HCT116 (cell line): ENCODE measurements at regions not wholly inside any gene's neighbourhood (a gene's known extent, or its start where the extent isn't known, plus 50 kb on each side); places are given as distances from the start of the nearest gene placed in this dataset.

Source experiments
- ATAC-seq: fragments of 200-7000 bp; cut with Tn5 transposase; 2 replicates; pipeline ENCODE4 v1.9.1; 2020; ENCODE audit warnings: mild to moderate bottlenecking, moderate library complexity
- BruUV-seq: library from RNA; stranded (reverse); fragments of 400-500 nt; replicated peaks from 2 replicates; lab custom pipeline; 2021; lab: Mats Ljungman, UMichigan
- CTCF ChIA-PET: fragments of 300-600 bp; sonication (Branson Sonifier 250); formaldehyde crosslinking; loops from one replicate; lab custom pipeline; 2021; ENCODE audit warnings: antibody characterized with exemption; lab: Charles Lee
- POLR2A ChIA-PET: fragments of 300-600, 350-600 bp; sonication (Branson Sonifier 250); formaldehyde crosslinking; loops from one replicate; lab custom pipeline; 2021; ENCODE audit warnings: antibody characterized with exemption; lab: Charles Lee
- RAD21 ChIA-PET, 2 experiments: fragments of 300-600 bp; sonication (Branson Sonifier 250); formaldehyde crosslinking; loops; one replicate each; lab custom pipeline; 2023; ENCODE audit warnings: low total read pairs in 2 of 2; ENCODE audit not compliant: uncharacterized antibody in 2 of 2, unreplicated experiment in 2 of 2, low non-redundant PET in 1 of 2; lab: Charles Lee
- DNase-seq: peaks from one replicate; pipeline ENCODE4 v3.0.0-alpha.2; 2010; ENCODE audit warnings: low read depth, low spot score
- H2AFZ ChIP-seq: fragments of 200-600 bp; shearing (Covaris generic), sonication (generic); 2 replicates; pipeline ENCODE4 v1.6.1; 2017; ENCODE audit warnings: low read depth, mixed run types, mixed read lengths, antibody characterized with exemption, low read length; ENCODE audit not compliant: poor library complexity, severe bottlenecking
- H3K27ac ChIP-seq: 2 replicates; pipeline ENCODE4 v1.5.1; 2012; ENCODE audit warnings: low read depth, low read length
- H3K27me3 ChIP-seq: fragments of 200-600 bp; sonication (generic); 2 replicates; pipeline ENCODE4 v1.6.1; 2016; ENCODE audit warnings: mixed run types, low read length, mixed read lengths; ENCODE audit not compliant: insufficient read depth
- H3K36me3 ChIP-seq, 2 experiments: fragments of 200-500 bp in 1 of 2; fragments of 200-600 bp in 1 of 2; sonication (Bioruptor generic) in 1 of 2; sonication (generic) in 1 of 2; 2 replicates each; pipeline versions ENCODE4 v1.5.1 to v1.6.1; 2014 to 2016; ENCODE audit warnings: low read length in 2 of 2, inconsistent platforms in 1 of 2, mixed read lengths in 1 of 2, mixed run types in 1 of 2; ENCODE audit not compliant: insufficient read depth in 2 of 2, control insufficient read depth in 1 of 2
- H3K4me1 ChIP-seq, 2 experiments: fragments of 200-600 bp in 1 of 2; sonication (generic) in 1 of 2; 2 replicates each; pipeline versions ENCODE4 v1.5.1 to v1.6.1; 2012 to 2017; ENCODE audit warnings: low read length in 2 of 2, inconsistent platforms in 1 of 2, mild to moderate bottlenecking in 1 of 2, mixed read lengths in 1 of 2, mixed run types in 1 of 2, moderate library complexity in 1 of 2; ENCODE audit not compliant: insufficient read depth in 2 of 2, control insufficient read depth in 1 of 2
- H3K4me2 ChIP-seq: fragments of 200-600 bp; sonication (generic); 2 replicates; pipeline ENCODE4 v1.6.1; 2017; ENCODE audit warnings: mixed run types, low read length, mixed read lengths
- H3K4me3 ChIP-seq, 2 experiments: fragments of 200-600 bp in 1 of 2; sonication (generic) in 1 of 2; replicated peaks in 1 of 2; 2 replicates each; pipeline ENCODE4 v1.5.1; 2011 to 2016; ENCODE audit warnings: low read length in 2 of 2, control low read depth in 1 of 2, low read depth in 1 of 2, mild to moderate bottlenecking in 1 of 2, mixed read lengths in 1 of 2, mixed run types in 1 of 2
- H3K79me2 ChIP-seq: fragments of 200-600 bp; sonication (generic); 2 replicates; pipeline ENCODE4 v1.6.1; 2017; ENCODE audit warnings: mild to moderate bottlenecking, mixed run types, low read length, moderate library complexity, mixed read lengths; ENCODE audit not compliant: insufficient read depth
- H3K9ac ChIP-seq: fragments of 200-600 bp; sonication (generic); 2 replicates; pipeline ENCODE4 v1.6.1; 2016; ENCODE audit warnings: low read length, mixed read lengths
- H3K9me2 ChIP-seq: fragments of 200-600 bp; sonication (generic), shearing (Covaris generic); 2 replicates; pipeline ENCODE4 v1.6.1; 2017; ENCODE audit warnings: mixed run types, mild to moderate bottlenecking, moderate library complexity; ENCODE audit not compliant: insufficient read depth
- H3K9me3 ChIP-seq, 2 experiments: fragments of 200-500 bp in 1 of 2; fragments of 200-600 bp in 1 of 2; sonication (Bioruptor generic) in 1 of 2; sonication (generic) in 1 of 2; 2 replicates each; pipeline ENCODE4 v1.6.1; 2014 to 2017; ENCODE audit warnings: low read length in 2 of 2, mixed read lengths in 2 of 2, inconsistent platforms in 1 of 2, low read depth in 1 of 2, mild to moderate bottlenecking in 1 of 2, mixed run types in 1 of 2, moderate library complexity in 1 of 2; ENCODE audit not compliant: control insufficient read depth in 1 of 2, insufficient read depth in 1 of 2
- H4K20me1 ChIP-seq: fragments of 200-600 bp; sonication (generic), shearing (Covaris generic); 2 replicates; pipeline ENCODE4 v1.6.1; 2017; ENCODE audit warnings: mixed run types, mild to moderate bottlenecking, moderate library complexity; ENCODE audit not compliant: insufficient read depth
- CBX3 ChIP-seq: IDR thresholded peaks from 2 replicates; pipeline ENCODE4 v1.6.1; 2012; ENCODE audit warnings: low read depth
- CEBPB ChIP-seq: IDR thresholded peaks from 2 replicates; pipeline ENCODE4 v1.6.1; 2012; ENCODE audit warnings: low read depth
- ELF1 ChIP-seq: IDR thresholded peaks from 2 replicates; pipeline ENCODE4 v1.6.1; 2012; ENCODE audit warnings: low read depth, borderline replicate concordance
- FOSL1 ChIP-seq: IDR thresholded peaks from 2 replicates; pipeline ENCODE4 v1.6.1; 2012; ENCODE audit warnings: low read depth
- JUND ChIP-seq: IDR thresholded peaks from 2 replicates; pipeline ENCODE4 v1.6.1; 2012
- SIN3A ChIP-seq: IDR thresholded peaks from 2 replicates; pipeline ENCODE4 v1.6.1; 2012; ENCODE audit warnings: low read depth
- SRF ChIP-seq: IDR thresholded peaks from 2 replicates; pipeline ENCODE4 v1.6.1; 2012; ENCODE audit warnings: low read depth
- TCF7L2 ChIP-seq: IDR thresholded peaks from 2 replicates; pipeline ENCODE4 v1.7.0; 2011; ENCODE audit warnings: borderline replicate concordance, inconsistent platforms; ENCODE audit not compliant: insufficient read depth, insufficient read length; ENCODE audit errors: extremely low read depth
- YY1 ChIP-seq: IDR thresholded peaks from 2 replicates; pipeline ENCODE4 v1.6.1; 2011; ENCODE audit warnings: low read length, low read depth, moderate library complexity, mild to moderate bottlenecking; ENCODE audit not compliant: insufficient replicate concordance; ENCODE audit errors: extremely low read depth
- intact Hi-C: fragments of 100-400 bp; cut with micrococcal nuclease; formaldehyde crosslinking; loops from 2 replicates; pipeline ENCODE4 v1.10.0; 2022
- TF ChIP-seq, protein P1 (sequence below): IDR thresholded peaks from 2 replicates; pipeline ENCODE4 v1.6.1; 2012
- TF ChIP-seq, protein P2 (sequence below): IDR thresholded peaks from 2 replicates; pipeline ENCODE4 v1.6.1; 2012
- TF ChIP-seq, protein P3 (sequence below): IDR thresholded peaks from 2 replicates; pipeline ENCODE4 v1.6.1; 2011; ENCODE audit warnings: mild to moderate bottlenecking, low read length, moderate library complexity; ENCODE audit not compliant: insufficient replicate concordance; ENCODE audit errors: extremely low read depth
- TF ChIP-seq, protein P4 (sequence below), 3 experiments: fragments of 200-600 bp in 1 of 3; sonication (generic) in 1 of 3; IDR thresholded peaks in 2 of 3; conservative IDR thresholded peaks in 1 of 3; 2 replicates each; pipeline ENCODE4 v1.5.1; 2012 to 2017; ENCODE audit warnings: low read depth in 2 of 3, low read length in 2 of 3, antibody characterized with exemption in 1 of 3, borderline replicate concordance in 1 of 3, control low read depth in 1 of 3, mild to moderate bottlenecking in 1 of 3, mixed read lengths in 1 of 3, mixed run types in 1 of 3, moderate library complexity in 1 of 3; ENCODE audit not compliant: insufficient read depth in 1 of 3
- TF ChIP-seq, protein P5 (sequence below): IDR thresholded peaks from 2 replicates; pipeline ENCODE4 v1.6.1; 2012; ENCODE audit warnings: low read depth

DNA sequence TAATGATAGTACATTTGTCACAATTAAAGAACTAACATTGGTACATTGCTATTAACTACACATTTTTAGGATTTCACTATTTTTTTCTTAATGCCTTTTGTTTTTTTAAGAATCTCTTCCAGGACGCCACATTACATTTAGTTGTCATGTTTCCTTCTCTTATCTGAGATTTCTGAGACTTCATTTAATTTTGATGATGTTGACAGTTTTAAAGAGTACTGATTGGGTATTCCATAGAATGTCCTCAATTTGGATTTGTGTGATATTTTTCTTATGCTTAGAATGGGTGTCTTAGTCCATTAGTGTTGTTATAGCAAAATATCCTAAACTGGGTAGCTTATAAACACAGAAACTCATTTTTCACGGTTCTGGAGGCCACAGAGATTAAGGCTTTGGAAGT, 1095.5 kb upstream of the LCORL start:
- POLR2A ChIA-PET, result no interaction called here
- Histone ChIP-seq H3K9me3 (no peaks in the 10 kb centered on the region), H3K79me2 (no peaks in the 10 kb centered on the region), H2AFZ (no peak overlapping the region), H3K36me3 (no peaks in the 10 kb centered on the region), H3K27me3 (no peaks in the 10 kb centered on the region), H3K27ac (no peak overlapping the region), H3K4me3 (no peak overlapping the region), H3K4me1 (no peaks in the 10 kb centered on the region), H3K9ac (no peak overlapping the region), H3K4me2 (no peak overlapping the region), H3K9me2 (no peaks in the 10 kb centered on the region), H4K20me1 (no peaks in the 10 kb centered on the region)
- no peak for ATAC-seq
- TF ChIP-seq, protein P1, sequence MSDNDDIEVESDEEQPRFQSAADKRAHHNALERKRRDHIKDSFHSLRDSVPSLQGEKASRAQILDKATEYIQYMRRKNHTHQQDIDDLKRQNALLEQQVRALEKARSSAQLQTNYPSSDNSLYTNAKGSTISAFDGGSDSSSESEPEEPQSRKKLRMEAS, result no peak
- TF ChIP-seq CEBPB (no peak), ELF1 (no peak), SRF (no peak), FOSL1 (no peak), CBX3 (no peak), YY1 (no peak), JUND (no peak), TCF7L2 (no peak), SIN3A (no peak)
- TF ChIP-seq, protein P2, sequence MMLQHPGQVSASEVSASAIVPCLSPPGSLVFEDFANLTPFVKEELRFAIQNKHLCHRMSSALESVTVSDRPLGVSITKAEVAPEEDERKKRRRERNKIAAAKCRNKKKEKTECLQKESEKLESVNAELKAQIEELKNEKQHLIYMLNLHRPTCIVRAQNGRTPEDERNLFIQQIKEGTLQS, result no peak
- TF ChIP-seq, protein P3, sequence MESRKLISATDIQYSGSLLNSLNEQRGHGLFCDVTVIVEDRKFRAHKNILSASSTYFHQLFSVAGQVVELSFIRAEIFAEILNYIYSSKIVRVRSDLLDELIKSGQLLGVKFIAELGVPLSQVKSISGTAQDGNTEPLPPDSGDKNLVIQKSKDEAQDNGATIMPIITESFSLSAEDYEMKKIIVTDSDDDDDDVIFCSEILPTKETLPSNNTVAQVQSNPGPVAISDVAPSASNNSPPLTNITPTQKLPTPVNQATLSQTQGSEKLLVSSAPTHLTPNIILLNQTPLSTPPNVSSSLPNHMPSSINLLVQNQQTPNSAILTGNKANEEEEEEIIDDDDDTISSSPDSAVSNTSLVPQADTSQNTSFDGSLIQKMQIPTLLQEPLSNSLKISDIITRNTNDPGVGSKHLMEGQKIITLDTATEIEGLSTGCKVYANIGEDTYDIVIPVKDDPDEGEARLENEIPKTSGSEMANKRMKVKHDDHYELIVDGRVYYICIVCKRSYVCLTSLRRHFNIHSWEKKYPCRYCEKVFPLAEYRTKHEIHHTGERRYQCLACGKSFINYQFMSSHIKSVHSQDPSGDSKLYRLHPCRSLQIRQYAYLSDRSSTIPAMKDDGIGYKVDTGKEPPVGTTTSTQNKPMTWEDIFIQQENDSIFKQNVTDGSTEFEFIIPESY, result no peak
- TF ChIP-seq, protein P4, sequence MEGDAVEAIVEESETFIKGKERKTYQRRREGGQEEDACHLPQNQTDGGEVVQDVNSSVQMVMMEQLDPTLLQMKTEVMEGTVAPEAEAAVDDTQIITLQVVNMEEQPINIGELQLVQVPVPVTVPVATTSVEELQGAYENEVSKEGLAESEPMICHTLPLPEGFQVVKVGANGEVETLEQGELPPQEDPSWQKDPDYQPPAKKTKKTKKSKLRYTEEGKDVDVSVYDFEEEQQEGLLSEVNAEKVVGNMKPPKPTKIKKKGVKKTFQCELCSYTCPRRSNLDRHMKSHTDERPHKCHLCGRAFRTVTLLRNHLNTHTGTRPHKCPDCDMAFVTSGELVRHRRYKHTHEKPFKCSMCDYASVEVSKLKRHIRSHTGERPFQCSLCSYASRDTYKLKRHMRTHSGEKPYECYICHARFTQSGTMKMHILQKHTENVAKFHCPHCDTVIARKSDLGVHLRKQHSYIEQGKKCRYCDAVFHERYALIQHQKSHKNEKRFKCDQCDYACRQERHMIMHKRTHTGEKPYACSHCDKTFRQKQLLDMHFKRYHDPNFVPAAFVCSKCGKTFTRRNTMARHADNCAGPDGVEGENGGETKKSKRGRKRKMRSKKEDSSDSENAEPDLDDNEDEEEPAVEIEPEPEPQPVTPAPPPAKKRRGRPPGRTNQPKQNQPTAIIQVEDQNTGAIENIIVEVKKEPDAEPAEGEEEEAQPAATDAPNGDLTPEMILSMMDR (IDR thresholded peaks at IDR 0.05 in 2 of 3, conservative IDR thresholded peaks at IDR 0.05 in 1 of 3; ENCODE audit: borderline replicate concordance in 1 of 3, insufficient read depth in 1 of 3, low read depth in 2 of 3, low read length in 2 of 3), result no peak
- TF ChIP-seq, protein P5, sequence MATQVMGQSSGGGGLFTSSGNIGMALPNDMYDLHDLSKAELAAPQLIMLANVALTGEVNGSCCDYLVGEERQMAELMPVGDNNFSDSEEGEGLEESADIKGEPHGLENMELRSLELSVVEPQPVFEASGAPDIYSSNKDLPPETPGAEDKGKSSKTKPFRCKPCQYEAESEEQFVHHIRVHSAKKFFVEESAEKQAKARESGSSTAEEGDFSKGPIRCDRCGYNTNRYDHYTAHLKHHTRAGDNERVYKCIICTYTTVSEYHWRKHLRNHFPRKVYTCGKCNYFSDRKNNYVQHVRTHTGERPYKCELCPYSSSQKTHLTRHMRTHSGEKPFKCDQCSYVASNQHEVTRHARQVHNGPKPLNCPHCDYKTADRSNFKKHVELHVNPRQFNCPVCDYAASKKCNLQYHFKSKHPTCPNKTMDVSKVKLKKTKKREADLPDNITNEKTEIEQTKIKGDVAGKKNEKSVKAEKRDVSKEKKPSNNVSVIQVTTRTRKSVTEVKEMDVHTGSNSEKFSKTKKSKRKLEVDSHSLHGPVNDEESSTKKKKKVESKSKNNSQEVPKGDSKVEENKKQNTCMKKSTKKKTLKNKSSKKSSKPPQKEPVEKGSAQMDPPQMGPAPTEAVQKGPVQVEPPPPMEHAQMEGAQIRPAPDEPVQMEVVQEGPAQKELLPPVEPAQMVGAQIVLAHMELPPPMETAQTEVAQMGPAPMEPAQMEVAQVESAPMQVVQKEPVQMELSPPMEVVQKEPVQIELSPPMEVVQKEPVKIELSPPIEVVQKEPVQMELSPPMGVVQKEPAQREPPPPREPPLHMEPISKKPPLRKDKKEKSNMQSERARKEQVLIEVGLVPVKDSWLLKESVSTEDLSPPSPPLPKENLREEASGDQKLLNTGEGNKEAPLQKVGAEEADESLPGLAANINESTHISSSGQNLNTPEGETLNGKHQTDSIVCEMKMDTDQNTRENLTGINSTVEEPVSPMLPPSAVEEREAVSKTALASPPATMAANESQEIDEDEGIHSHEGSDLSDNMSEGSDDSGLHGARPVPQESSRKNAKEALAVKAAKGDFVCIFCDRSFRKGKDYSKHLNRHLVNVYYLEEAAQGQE, result no peak
- CTCF ChIA-PET, result no interaction called here
- no TSS peak for BruUV-seq
- RAD21 ChIA-PET, result no interaction called here
- no peak for DNase-seq
- intact Hi-C loops, result no loop called here
